DMS79 treated with DMSO at 0.1 percent for 48 hours (cell line): ENCODE measurements at regions not wholly inside any gene's neighbourhood (a gene's known extent, or its start where the extent isn't known, plus 50 kb on each side); places are given as distances from the start of the nearest gene placed in this dataset.

Experiments
- DNase-seq: peaks from one replicate; lab custom pipeline; 2025; lab: John Stamatoyannopoulos, UW

- no peak for DNase-seq
Observed at GRCh38 chr1:217311766-217312165, 319.1 kb downstream of the GPATCH2 start.

- DNase-seq = no peak
Observed at GRCh38 chr1:217311269-217311668, 319.6 kb downstream of the GPATCH2 start.

- DNase-seq = no peak
Observed at GRCh38 chr1:217281332-217281731, 349.6 kb downstream of the GPATCH2 start.

- DNase-seq = no peak
Observed at GRCh38 chr1:217275655-217276398, 355.1 kb downstream of the GPATCH2 start.

- DNase-seq = no peak
Observed at GRCh38 chr1:217274927-217275654, 355.8 kb downstream of the GPATCH2 start.

- no peak for DNase-seq
Observed at GRCh38 chr1:217274416-217274815, 356.5 kb downstream of the GPATCH2 start.

- no peak for DNase-seq
Observed at GRCh38 chr1:217273866-217274265, 357.0 kb downstream of the GPATCH2 start.

GRCh38 chr1:217272385-217272784, 358.5 kb downstream of the GPATCH2 start:
- DNase-seq = no peak

GRCh38 chr1:217270101-217270500, 360.8 kb downstream of the GPATCH2 start:
- no peak for DNase-seq

- DNase-seq = no peak
Observed at GRCh38 chr1:217268058-217268457, 362.8 kb downstream of the GPATCH2 start.

GRCh38 chr1:217261636-217262035, 369.3 kb downstream of the GPATCH2 start:
- DNase-seq = no peak

- DNase-seq = no peak
Observed at GRCh38 chr1:217260676-217261075, 370.2 kb downstream of the GPATCH2 start.

GRCh38 chr1:217253985-217254384, 376.9 kb downstream of the GPATCH2 start:
- no peak for DNase-seq

GRCh38 chr1:217253351-217253750, 377.5 kb downstream of the GPATCH2 start:
- DNase-seq = no peak

GRCh38 chr1:217251121-217251520, 379.8 kb downstream of the GPATCH2 start:
- no peak for DNase-seq

GRCh38 chr1:217249857-217250256, 381.0 kb downstream of the GPATCH2 start:
- DNase-seq = no peak

- no peak for DNase-seq
Observed at GRCh38 chr1:217244971-217245370, 385.9 kb downstream of the GPATCH2 start.

- no peak for DNase-seq
Observed at GRCh38 chr1:217240656-217241055, 390.2 kb downstream of the GPATCH2 start.

- DNase-seq = no peak
Observed at GRCh38 chr1:217238945-217239344, 391.9 kb downstream of the GPATCH2 start.

GRCh38 chr1:217230412-217230811, 400.5 kb downstream of the GPATCH2 start:
- no peak for DNase-seq

GRCh38 chr1:217228689-217229088, 402.2 kb downstream of the GPATCH2 start:
- no peak for DNase-seq

- DNase-seq = no peak
Observed at GRCh38 chr1:217224201-217224600, 406.7 kb downstream of the GPATCH2 start.

- no peak for DNase-seq
Observed at GRCh38 chr1:217214551-217214950, 416.3 kb downstream of the GPATCH2 start.

- no peak for DNase-seq
Observed at GRCh38 chr1:217211486-217211885, 419.4 kb downstream of the GPATCH2 start.
